ENCODE measurements at regions not wholly inside any gene's neighbourhood (a gene's known extent, or its start where the extent isn't known, plus 50 kb on each side); places are given as distances from the start of the nearest gene placed in this dataset.

- Mint-ChIP-seq H3K36me3 (ENCODE audit: insufficient read depth) (peaks cover 4% of the 10 kb centered on the region), H3K4me3 (no peak overlapping the region), H3K27me3 (peaks cover 6 to 13% of the 10 kb centered on the region in 2 donors), H3K4me1 (ENCODE audit: low read depth in 2 of 2) (no peaks in the 10 kb centered on the region), H3K27ac (no peak overlapping the region), H3K9me3 (no peaks in the 10 kb centered on the region)
- ATAC-seq (replicated peaks), result no peak
- no peak for DNase-seq
These were observed 244.8 kb upstream of the NR4A3 start for GRCh38 chr9:99576876-99577275.

- Mint-ChIP-seq H3K4me1 (ENCODE audit: low read depth in 2 of 2) (no peaks in the 10 kb centered on the region), H3K36me3 (ENCODE audit: insufficient read depth) (peaks cover 4% of the 10 kb centered on the region), H3K27ac (no peak overlapping the region), H3K27me3 (peaks cover under 1 to 12% of the 10 kb centered on the region in 2 donors), H3K9me3 (no peaks in the 10 kb centered on the region), H3K4me3 (no peak overlapping the region)
- DNase-seq, result no peak
- no peak for ATAC-seq (replicated peaks)
These were observed 244.3 kb upstream of the NR4A3 start for GRCh38 chr9:99577351-99577750.

- H3K4me3 Mint-ChIP-seq, result no peak overlapping the region
- peaks cover 4% of the 10 kb centered on the region for H3K36me3 Mint-ChIP-seq (ENCODE audit: insufficient read depth)
- no peaks in the 10 kb centered on the region for H3K9me3 Mint-ChIP-seq
- DNase-seq, result no peak
- peaks cover 0 to 16% of the 10 kb centered on the region in 2 donors for H3K27me3 Mint-ChIP-seq
- H3K27ac Mint-ChIP-seq, result no peak overlapping the region
- no peak for ATAC-seq (replicated peaks)
- H3K4me1 Mint-ChIP-seq (ENCODE audit: low read depth in 2 of 2), result no peaks in the 10 kb centered on the region
These were observed 243.0 kb upstream of the NR4A3 start for GRCh38 chr9:99578666-99579065.

- no peaks in the 10 kb centered on the region for H3K9me3 Mint-ChIP-seq
- H3K4me3 Mint-ChIP-seq, result no peak overlapping the region
- DNase-seq (no peak), ATAC-seq (replicated peaks) (no peak)
- H3K36me3 Mint-ChIP-seq (ENCODE audit: insufficient read depth), result peaks cover 4% of the 10 kb centered on the region
- no peak overlapping the region for H3K27ac Mint-ChIP-seq
- peaks cover 0 to 21% of the 10 kb centered on the region in 2 donors for H3K27me3 Mint-ChIP-seq
- no peaks in the 10 kb centered on the region for H3K4me1 Mint-ChIP-seq (ENCODE audit: low read depth in 2 of 2)
These were observed 241.7 kb upstream of the NR4A3 start for GRCh38 chr9:99579964-99580363.

GRCh38 chr9:99582814-99583213, 238.9 kb upstream of the NR4A3 start:
- H3K27me3 Mint-ChIP-seq, result peaks cover 10 to 33% of the 10 kb centered on the region in 2 donors
- H3K4me3 Mint-ChIP-seq, result no peak overlapping the region

GRCh38 chr9:99588299-99588698, 233.4 kb upstream of the NR4A3 start:
- peaks cover 35 to 47% of the 10 kb centered on the region in 2 donors for H3K27me3 Mint-ChIP-seq
- H3K27ac Mint-ChIP-seq, result no peak overlapping the region
- no peaks in the 10 kb centered on the region for H3K36me3 Mint-ChIP-seq (ENCODE audit: insufficient read depth)
- ATAC-seq (replicated peaks) (no peak), DNase-seq (no peak)
- H3K9me3 Mint-ChIP-seq, result no peaks in the 10 kb centered on the region
- no peak overlapping the region for H3K4me3 Mint-ChIP-seq
- H3K4me1 Mint-ChIP-seq (ENCODE audit: low read depth in 2 of 2), result no peaks in the 10 kb centered on the region

More at GRCh38 chr9:99582814-99583213, 238.9 kb upstream of the NR4A3 start:
- Mint-ChIP-seq H3K4me1 (ENCODE audit: low read depth in 2 of 2) (no peaks in the 10 kb centered on the region), H3K27ac (no peak overlapping the region), H3K9me3 (no peaks in the 10 kb centered on the region), H3K36me3 (ENCODE audit: insufficient read depth) (peaks cover 3% of the 10 kb centered on the region)
- DNase-seq (no peak), ATAC-seq (replicated peaks) (no peak)

GRCh38 chr9:99588747-99589146, 232.9 kb upstream of the NR4A3 start:
- Mint-ChIP-seq H3K27ac (no peak overlapping the region), H3K4me3 (no peak overlapping the region), H3K36me3 (ENCODE audit: insufficient read depth) (no peaks in the 10 kb centered on the region), H3K9me3 (no peaks in the 10 kb centered on the region), H3K27me3 (peaks cover 35 to 44% of the 10 kb centered on the region in 2 donors), H3K4me1 (ENCODE audit: low read depth in 2 of 2) (no peaks in the 10 kb centered on the region)
- no peak for ATAC-seq (replicated peaks)
- DNase-seq, result no peak

GRCh38 chr9:99590410-99590809, 231.3 kb upstream of the NR4A3 start:
- H3K27ac Mint-ChIP-seq, result no peak overlapping the region
- peaks cover 42 to 56% of the 10 kb centered on the region in 2 donors for H3K27me3 Mint-ChIP-seq
- no peaks in the 10 kb centered on the region for H3K4me1 Mint-ChIP-seq (ENCODE audit: low read depth in 2 of 2)
- no peaks in the 10 kb centered on the region for H3K9me3 Mint-ChIP-seq
- no peak overlapping the region for H3K4me3 Mint-ChIP-seq
- DNase-seq, result no peak
- no peak for ATAC-seq (replicated peaks)
- no peaks in the 10 kb centered on the region for H3K36me3 Mint-ChIP-seq (ENCODE audit: insufficient read depth)

GRCh38 chr9:99590840-99591239, 230.8 kb upstream of the NR4A3 start:
- H3K36me3 Mint-ChIP-seq (ENCODE audit: insufficient read depth), result no peaks in the 10 kb centered on the region
- H3K4me1 Mint-ChIP-seq (ENCODE audit: low read depth in 2 of 2), result peaks cover 1 to 4% of the 10 kb centered on the region in 2 donors
- peaks cover 42 to 58% of the 10 kb centered on the region in 2 donors for H3K27me3 Mint-ChIP-seq
- H3K27ac Mint-ChIP-seq, result no peak overlapping the region
- no peak overlapping the region for H3K4me3 Mint-ChIP-seq
- no peak for DNase-seq
- ATAC-seq (replicated peaks), result no peak
- H3K9me3 Mint-ChIP-seq, result no peaks in the 10 kb centered on the region

GRCh38 chr9:99591770-99592169, 229.9 kb upstream of the NR4A3 start:
- no peak for DNase-seq
- Mint-ChIP-seq H3K4me1 (ENCODE audit: low read depth in 2 of 2) (peaks cover 1 to 4% of the 10 kb centered on the region in 2 donors), H3K36me3 (ENCODE audit: insufficient read depth) (no peaks in the 10 kb centered on the region), H3K27ac (no peak overlapping the region), H3K27me3 (peaks cover 35 to 57% of the 10 kb centered on the region in 2 donors), H3K4me3 (no peak overlapping the region), H3K9me3 (no peaks in the 10 kb centered on the region)
- ATAC-seq (replicated peaks), result no peak

GRCh38 chr9:99592834-99593574, 228.7 kb upstream of the NR4A3 start:
- Mint-ChIP-seq H3K27me3 (peaks cover 30 to 52% of the 10 kb centered on the region in 2 donors), H3K4me3 (no peak overlapping the region), H3K9me3 (no peaks in the 10 kb centered on the region), H3K4me1 (ENCODE audit: low read depth in 2 of 2) (peaks cover 1 to 4% of the 10 kb centered on the region in 2 donors), H3K27ac (no peak overlapping the region), H3K36me3 (ENCODE audit: insufficient read depth) (no peaks in the 10 kb centered on the region)
- ATAC-seq (replicated peaks) (no peak), DNase-seq (no peak)

GRCh38 chr9:99593610-99594009, 228.1 kb upstream of the NR4A3 start:
- peaks cover 1 to 4% of the 10 kb centered on the region in 2 donors for H3K4me1 Mint-ChIP-seq (ENCODE audit: low read depth in 2 of 2)
- ATAC-seq (replicated peaks) (no peak), DNase-seq (no peak)
- no peak overlapping the region for H3K27ac Mint-ChIP-seq
- peaks cover 26 to 46% of the 10 kb centered on the region in 2 donors for H3K27me3 Mint-ChIP-seq
- no peak overlapping the region for H3K4me3 Mint-ChIP-seq
- H3K9me3 Mint-ChIP-seq, result no peaks in the 10 kb centered on the region
- H3K36me3 Mint-ChIP-seq (ENCODE audit: insufficient read depth), result no peaks in the 10 kb centered on the region

- no peak overlapping the region for H3K4me3 Mint-ChIP-seq
- DNase-seq, result no peak
- peaks cover 1 to 4% of the 10 kb centered on the region in 2 donors for H3K4me1 Mint-ChIP-seq (ENCODE audit: low read depth in 2 of 2)
- H3K27me3 Mint-ChIP-seq, result peaks cover 22 to 42% of the 10 kb centered on the region in 2 donors
- no peaks in the 10 kb centered on the region for H3K9me3 Mint-ChIP-seq
- no peak overlapping the region for H3K27ac Mint-ChIP-seq
- no peak for ATAC-seq (replicated peaks)
- no peaks in the 10 kb centered on the region for H3K36me3 Mint-ChIP-seq (ENCODE audit: insufficient read depth)
These were observed 227.5 kb upstream of the NR4A3 start for GRCh38 chr9:99594056-99594780.

GRCh38 chr9:99595796-99596195, 225.9 kb upstream of the NR4A3 start:
- Mint-ChIP-seq H3K27ac (no peak overlapping the region), H3K4me3 (no peak overlapping the region)
- no peak for DNase-seq

More at GRCh38 chr9:99595796-99596195, 225.9 kb upstream of the NR4A3 start:
- no peaks in the 10 kb centered on the region for H3K9me3 Mint-ChIP-seq
- peaks cover 13 to 30% of the 10 kb centered on the region in 2 donors for H3K27me3 Mint-ChIP-seq
- peak; percentile 58 for ATAC-seq (replicated peaks)
- no peaks in the 10 kb centered on the region for H3K36me3 Mint-ChIP-seq (ENCODE audit: insufficient read depth)
- peaks cover 1 to 4% of the 10 kb centered on the region in 2 donors for H3K4me1 Mint-ChIP-seq (ENCODE audit: low read depth in 2 of 2)

Data from effector memory CD8-positive, alpha-beta T cell (primary cell).